Head of caudate nucleus (tissue), 42 donors: ENCODE measurements at regions not wholly inside any gene's neighbourhood (a gene's known extent, or its start where the extent isn't known, plus 50 kb on each side); places are given as distances from the start of the nearest gene placed in this dataset.
A peak's percentile ranks its signal among the peaks of the same experiment; 100 is the strongest.

Experiments used
- DNase-seq, 42 donors: peaks; one replicate each; pipeline versions ENCODE4 v3.0.0 to v3.0.0-alpha.2; 2020 to 2021; ENCODE audit warnings: mixed read lengths in 7 of 42
- intact Hi-C: fragments of 100-400 bp; cut with DNase I; formaldehyde crosslinking; loops from one replicate; pipeline ENCODE4 v1.15.0; 2022

GRCh38 chr15:37252530-37252929 lies 152.2 kb upstream of the MEIS2 start:
- DNase-seq: no peak
- intact Hi-C loops: no loop called here

DNA sequence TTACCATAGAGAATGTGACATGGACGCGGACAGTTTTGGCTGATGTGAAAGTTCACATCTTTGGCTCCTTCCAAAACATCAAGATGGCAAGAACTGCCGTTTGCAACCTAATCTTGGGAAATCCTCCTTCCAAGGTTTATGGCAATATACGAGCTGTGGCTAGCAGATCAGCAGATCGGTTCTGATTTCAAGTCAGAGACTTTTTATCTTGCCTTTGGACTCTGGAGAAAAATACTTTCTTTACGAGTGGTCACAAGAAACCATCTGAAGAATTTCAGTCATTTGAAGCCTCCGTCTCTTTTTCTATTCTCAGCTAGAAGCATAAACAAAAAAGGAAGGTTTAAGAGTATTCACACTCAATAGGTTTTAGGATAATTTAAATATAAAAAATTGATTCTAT lies 153.5 kb upstream of the MEIS2 start:
- DNase-seq: no peak
- intact Hi-C loops: no loop called here

DNA sequence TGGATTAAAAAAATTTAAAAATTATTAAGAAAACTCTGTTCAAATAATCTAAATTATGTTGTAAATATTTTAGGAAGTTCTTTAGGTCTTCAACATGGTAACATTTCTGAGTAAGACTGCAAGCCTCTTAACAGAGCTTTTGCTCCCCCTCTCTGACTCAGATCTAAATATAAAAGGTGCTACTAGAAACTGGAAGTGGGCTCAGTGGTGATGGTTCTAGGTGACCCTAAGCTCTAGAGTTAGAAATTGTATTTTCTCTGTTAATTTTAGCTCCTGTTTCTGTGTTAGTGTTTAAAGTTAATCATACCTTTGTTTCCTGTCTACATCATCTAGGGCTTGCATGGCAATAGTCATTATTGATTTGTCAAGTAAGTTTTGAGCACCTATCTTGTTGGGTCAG lies 159.9 kb upstream of the MEIS2 start:
- intact Hi-C loops: no loop called here
- DNase-seq: no peak

GRCh38 chr15:37261685-37262084 lies 161.3 kb upstream of the MEIS2 start:
- intact Hi-C loops: no loop called here
- no peak for DNase-seq

GRCh38 chr15:37262922-37263608 lies 162.7 kb upstream of the MEIS2 start:
- intact Hi-C loops: no loop called here
- DNase-seq: no peak

DNA sequence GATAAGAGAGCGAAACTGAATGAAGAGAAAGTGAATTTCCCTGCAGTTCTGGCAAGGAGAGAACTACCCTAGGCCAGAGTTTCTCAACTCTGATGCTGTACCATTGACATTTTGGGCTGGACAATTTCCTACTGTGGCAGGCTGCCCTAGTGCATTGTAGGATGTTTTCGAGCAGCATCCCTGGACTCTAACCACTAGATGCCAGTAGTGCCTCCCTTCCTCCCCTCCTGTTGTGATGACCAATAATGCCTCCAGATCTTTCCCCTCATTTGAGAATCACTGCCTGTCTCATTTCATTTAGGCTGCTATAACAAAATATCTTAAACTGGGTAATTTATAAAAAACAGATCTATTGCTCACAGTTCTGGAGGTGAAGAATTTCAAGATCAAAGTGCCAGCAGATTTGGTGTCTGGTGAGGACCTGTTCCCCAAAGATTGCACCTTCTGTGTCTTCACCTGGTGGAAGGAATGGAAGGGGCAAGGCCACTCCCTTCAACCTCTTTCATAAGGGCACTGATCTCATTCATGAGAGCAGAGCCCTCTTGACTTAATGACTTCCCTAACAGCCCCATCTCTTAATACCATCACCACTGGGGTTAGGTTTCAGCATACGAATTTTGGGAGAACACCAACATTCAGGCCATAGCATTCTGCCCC lies 188.9 kb upstream of the MEIS2 start:
- intact Hi-C loops: no loop called here
- DNase-seq: peak in 3 of 42 donors; percentile 1 to 7 (median 3)

DNA sequence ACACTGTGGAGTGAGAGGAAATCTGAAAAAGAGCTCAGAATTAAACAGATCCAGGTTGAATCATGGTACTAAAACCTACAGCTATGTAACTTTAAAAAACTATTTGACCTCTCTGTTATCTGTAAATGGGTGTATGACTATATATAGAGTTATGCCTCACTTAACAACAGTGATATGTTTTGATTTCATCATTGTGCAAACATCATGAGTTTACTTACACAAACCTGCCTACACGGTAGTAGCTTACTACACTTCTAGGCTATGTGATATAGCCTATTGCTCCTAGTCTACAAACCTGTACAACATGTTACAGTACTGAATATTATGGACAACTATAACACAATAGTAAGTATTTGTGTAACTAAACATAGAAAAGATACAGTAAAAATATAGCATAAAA lies 191.6 kb upstream of the MEIS2 start:
- DNase-seq: no peak
- intact Hi-C loops: no loop called here

GRCh38 chr15:37298271-37298670 lies 197.9 kb upstream of the MEIS2 start:
- intact Hi-C loops: no loop called here
- DNase-seq: no peak

- intact Hi-C loops: no loop called here
Observed at GRCh38 chr15:37339437-37339836, 239.1 kb upstream of the MEIS2 start.

DNA sequence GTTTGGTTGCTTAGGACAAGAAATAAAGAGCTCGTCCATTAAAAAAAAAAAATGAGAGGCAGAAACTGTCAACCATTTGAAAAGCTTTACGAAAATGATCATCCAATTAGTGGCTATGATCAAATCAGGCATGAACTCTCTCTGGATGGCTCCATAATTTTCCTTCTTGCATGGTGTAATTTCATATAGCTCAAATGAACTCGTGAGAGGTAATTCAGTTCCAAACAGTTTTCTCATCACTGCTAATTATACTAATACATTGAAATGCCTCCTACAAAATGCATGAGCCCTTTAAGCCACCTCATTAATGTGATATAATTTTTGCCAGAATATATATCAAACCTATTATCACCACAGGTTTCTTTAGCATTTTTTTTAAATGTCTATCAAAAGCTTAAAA lies 239.5 kb upstream of the MEIS2 start:
- DNase-seq: no peak
- intact Hi-C loops: no loop called here

More at GRCh38 chr15:37339437-37339836, 239.1 kb upstream of the MEIS2 start:
- no peak for DNase-seq

GRCh38 chr15:37340438-37340837 lies 240.1 kb upstream of the MEIS2 start:
- intact Hi-C loops: no loop called here
- no peak for DNase-seq

DNA sequence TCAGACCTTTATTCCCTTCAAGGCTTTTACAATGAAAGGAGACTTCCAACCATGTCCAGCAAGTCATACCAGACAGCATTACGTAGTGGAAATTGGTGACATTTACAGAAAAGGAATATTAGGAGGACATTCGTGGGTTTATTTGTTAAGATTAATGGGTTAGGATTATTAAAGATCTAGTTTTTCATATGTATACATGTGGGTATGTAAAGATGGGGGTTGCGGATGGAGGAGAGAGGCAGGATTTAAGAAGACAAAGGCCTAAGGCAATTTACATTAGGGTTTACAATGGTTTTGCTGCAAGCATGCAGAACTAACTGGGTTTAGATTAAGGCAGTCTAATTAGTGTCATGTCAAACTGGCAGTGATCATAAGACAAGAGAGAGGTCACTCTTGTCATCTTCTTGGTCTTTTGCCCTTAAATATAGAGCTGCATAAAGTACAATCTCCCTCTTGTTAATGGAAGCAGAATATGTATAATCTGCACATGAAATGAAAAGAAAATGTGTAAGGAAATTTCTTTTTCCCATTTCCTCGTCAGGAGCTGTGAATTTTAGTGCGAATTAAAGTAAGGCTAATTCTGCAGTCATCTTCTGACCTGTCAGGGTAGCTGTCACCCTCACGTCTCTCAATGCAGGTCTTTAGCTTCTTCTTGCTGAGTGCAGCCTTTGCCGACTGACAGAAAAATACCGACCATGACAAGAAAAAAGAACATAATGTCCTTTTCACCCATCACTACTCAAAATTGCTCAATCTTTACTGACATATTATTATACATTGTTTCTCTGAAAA lies 258.9 kb upstream of the MEIS2 start:
- intact Hi-C loops: no loop called here
- DNase-seq: peak in 9 of 42 donors; percentile 7 to 52 (median 16)

DNA sequence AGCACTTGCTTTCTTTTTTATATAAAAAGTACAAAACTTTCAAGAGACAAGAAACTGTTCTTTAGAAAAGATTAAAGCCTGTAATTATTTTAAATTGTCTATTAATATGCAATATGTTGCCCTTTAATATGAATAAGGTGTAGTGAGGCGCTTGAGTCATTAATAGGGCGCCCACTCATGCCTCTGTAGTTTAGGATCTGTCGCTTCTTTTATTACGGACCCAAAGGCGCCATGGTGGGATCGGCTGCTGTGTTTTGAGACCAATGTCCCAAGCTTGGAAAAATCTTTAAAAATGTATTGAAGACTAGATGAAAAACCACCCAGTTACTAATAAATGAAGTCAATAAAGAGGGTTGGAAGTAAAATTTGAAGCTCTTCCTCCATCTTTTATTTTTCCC lies 259.5 kb upstream of the MEIS2 start:
- intact Hi-C loops: no loop called here
- peak in 22 of 42 donors; percentile 3 to 55 (median 21) for DNase-seq

GRCh38 chr15:37360724-37361123 lies 260.4 kb upstream of the MEIS2 start:
- no peak for DNase-seq
- intact Hi-C loops: no loop called here

GRCh38 chr15:37361621-37362020 lies 261.3 kb upstream of the MEIS2 start:
- DNase-seq: no peak
- intact Hi-C loops: no loop called here

DNA sequence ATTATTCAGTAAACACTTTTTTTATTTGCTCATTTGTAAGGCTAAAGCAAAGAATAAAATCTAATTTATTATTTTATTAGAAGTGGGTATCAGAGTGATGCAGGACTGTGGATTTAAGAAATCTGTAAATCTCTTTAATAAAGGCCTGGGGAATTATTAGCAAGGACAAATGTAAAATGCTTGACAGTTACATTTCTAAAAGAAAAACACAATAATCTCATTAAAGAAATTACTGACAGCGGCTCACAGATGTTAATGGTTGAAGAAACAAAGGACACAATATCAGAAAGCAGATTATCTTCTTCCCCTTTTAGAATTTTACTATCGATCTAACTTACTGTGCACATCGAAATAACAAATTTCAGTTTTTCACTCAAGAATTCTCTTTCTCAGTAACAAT lies 262.1 kb upstream of the MEIS2 start:
- DNase-seq: no peak
- intact Hi-C loops: no loop called here

GRCh38 chr15:37368961-37369360 lies 268.6 kb upstream of the MEIS2 start:
- intact Hi-C loops: no loop called here

GRCh38 chr15:37370941-37371340 lies 270.6 kb upstream of the MEIS2 start:
- no peak for DNase-seq
- intact Hi-C loops: no loop called here

More at GRCh38 chr15:37368961-37369360, 268.6 kb upstream of the MEIS2 start:
- no peak for DNase-seq

DNA sequence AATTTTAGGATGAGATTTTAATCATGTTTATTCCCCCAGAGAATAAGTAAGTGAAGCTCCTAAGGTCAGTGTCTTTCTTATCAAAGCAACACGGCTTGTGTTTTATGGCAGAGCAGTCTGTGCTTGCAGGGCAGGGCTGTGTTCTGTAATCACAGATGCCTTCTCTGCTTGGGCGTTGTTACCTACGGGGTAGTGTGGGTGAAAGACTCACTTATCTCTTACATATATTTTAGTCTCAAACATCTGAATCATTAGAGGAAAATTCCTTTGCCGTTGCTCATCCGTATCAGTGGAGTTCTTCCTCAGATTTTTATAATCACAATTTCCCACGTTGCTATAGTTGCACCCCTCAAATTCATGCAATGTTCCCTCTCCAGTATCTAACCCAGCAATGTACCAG lies 271.7 kb upstream of the MEIS2 start:
- peak in 30 of 42 donors; percentile 5 to 75 (median 35) for DNase-seq
- intact Hi-C loops: no loop called here

GRCh38 chr15:37375519-37375918 lies 275.2 kb upstream of the MEIS2 start:
- intact Hi-C loops: no loop called here

More at GRCh38 chr15:37375519-37375918, 275.2 kb upstream of the MEIS2 start:
- DNase-seq: peak in 25 of 42 donors; percentile 4 to 59 (median 17)
